ENCODE measurements at regions not wholly inside any gene's neighbourhood (a gene's known extent, or its start where the extent isn't known, plus 50 kb on each side); places are given as distances from the start of the nearest gene placed in this dataset.

DNA sequence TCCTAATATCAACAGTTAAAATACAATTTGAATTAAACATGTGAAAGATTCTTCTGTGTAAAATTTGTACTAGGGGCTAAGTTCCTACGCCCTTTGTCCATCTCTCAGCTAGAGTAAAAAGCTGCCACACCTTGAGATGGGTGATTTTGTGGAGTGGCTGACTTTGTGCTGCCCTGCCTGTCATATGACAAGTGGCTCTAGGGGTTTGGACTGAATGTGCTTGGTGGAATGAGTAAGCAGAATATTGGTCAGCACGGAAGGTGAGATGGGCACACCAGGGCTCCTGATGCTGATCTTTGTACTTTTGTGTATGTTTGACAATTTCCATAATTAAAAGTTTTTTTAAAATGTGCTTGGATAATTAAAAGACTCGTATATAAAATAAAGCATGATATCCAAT lies 133.6 kb upstream of the SLC45A1 start:
- H3K27me3 Mint-ChIP-seq (ENCODE audit: low read depth, poor library complexity) = peaks cover 3% of the 10 kb centered on the region
- H3K9me3 Mint-ChIP-seq = peaks cover 13% of the 10 kb centered on the region
- DNase-seq = no peak
- H3K4me1 Mint-ChIP-seq = peaks cover 5% of the 10 kb centered on the region
- no peak overlapping the region for H3K4me3 Mint-ChIP-seq
- TF ChIP-seq CTCF (IDR thresholded peaks at IDR 0.05) = no peak
- no peak overlapping the region for H3K27ac Mint-ChIP-seq
- H3K36me3 Mint-ChIP-seq (ENCODE audit: low read depth) = no peaks in the 10 kb centered on the region

DNA sequence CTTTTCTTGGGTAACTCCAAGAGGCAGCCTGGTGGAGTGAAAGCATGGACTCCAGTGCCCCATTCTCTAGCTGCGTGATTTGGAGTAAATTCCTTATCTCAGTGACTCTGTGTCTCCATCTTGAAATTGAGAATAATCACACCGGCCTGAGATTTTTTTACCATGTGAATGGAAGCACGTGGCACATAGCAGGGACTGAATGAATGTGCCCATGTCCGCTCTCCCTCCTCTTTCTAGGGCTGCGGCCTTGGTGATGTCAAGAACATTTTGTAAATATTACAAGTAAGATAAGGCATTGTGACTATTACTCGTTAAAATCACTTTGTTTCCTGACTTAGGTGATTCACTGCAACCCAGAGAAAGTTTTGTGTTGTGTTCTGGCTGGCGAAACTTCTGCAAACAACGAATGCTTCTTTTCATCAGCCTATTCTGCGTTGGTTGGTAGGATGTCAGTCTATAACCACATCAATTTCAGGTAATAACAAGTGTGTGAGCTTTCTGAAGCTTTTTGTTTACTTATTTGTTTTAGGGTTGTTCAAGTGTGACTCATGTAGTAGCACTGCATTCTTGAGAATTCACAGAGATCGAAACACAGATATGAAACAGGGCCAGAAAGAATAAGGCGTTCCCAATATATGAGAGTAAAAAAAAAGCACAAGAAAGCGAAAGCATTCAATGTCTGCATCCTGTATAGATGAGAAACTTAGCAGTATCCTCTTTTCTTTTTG lies 135.7 kb upstream of the SLC45A1 start:
- TF ChIP-seq CTCF (IDR thresholded peaks at IDR 0.05) = no peak
- Mint-ChIP-seq H3K4me1 (peaks cover 5% of the 10 kb centered on the region), H3K4me3 (no peak overlapping the region), H3K36me3 (ENCODE audit: low read depth) (no peaks in the 10 kb centered on the region), H3K9me3 (peaks cover 24% of the 10 kb centered on the region), H3K27ac (no peak overlapping the region), H3K27me3 (ENCODE audit: low read depth, poor library complexity) (peaks cover 3% of the 10 kb centered on the region)
- no peak for DNase-seq

GRCh38 chr1:8179132-8179793 lies 138.7 kb upstream of the SLC45A1 start:
- no peak overlapping the region for H3K4me3 Mint-ChIP-seq
- DNase-seq = no peak
- peaks cover 20% of the 10 kb centered on the region for H3K9me3 Mint-ChIP-seq
- H3K36me3 Mint-ChIP-seq (ENCODE audit: low read depth) = no peaks in the 10 kb centered on the region
- TF ChIP-seq CTCF (IDR thresholded peaks at IDR 0.05) = no peak
- H3K27me3 Mint-ChIP-seq (ENCODE audit: low read depth, poor library complexity) = no peaks in the 10 kb centered on the region
- H3K4me1 Mint-ChIP-seq = peaks cover 5% of the 10 kb centered on the region
- H3K27ac Mint-ChIP-seq = no peak overlapping the region

GRCh38 chr1:8176279-8176678 lies 141.6 kb upstream of the SLC45A1 start:
- H3K27me3 Mint-ChIP-seq (ENCODE audit: low read depth, poor library complexity) = peaks cover 3% of the 10 kb centered on the region
- no peak for DNase-seq
- H3K4me3 Mint-ChIP-seq = no peak overlapping the region
- no peak overlapping the region for H3K27ac Mint-ChIP-seq
- H3K9me3 Mint-ChIP-seq = peaks cover 20% of the 10 kb centered on the region
- TF ChIP-seq CTCF (IDR thresholded peaks at IDR 0.05) = no peak
- H3K4me1 Mint-ChIP-seq = no peaks in the 10 kb centered on the region
- H3K36me3 Mint-ChIP-seq (ENCODE audit: low read depth) = no peaks in the 10 kb centered on the region

DNA sequence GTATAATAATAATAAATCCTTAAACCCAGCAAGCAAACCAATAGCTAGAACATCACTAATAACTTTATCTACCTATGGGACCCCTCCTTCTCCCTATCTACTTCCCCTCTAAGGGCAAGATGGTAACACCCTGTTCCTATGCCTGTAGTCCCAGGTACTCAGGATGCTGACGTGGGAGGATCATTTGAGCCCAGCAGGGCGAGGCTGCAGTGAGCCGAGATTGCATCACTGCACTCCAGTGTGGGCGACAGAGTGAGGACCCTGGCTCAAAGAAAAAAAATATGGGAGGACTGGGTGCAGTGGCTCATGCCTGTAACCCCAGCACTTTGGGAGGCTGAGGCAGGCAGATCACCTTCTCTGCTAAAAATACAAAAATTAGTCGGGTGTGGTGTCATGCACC lies 143.1 kb upstream of the SLC45A1 start:
- no peak for DNase-seq
- H3K4me1 Mint-ChIP-seq = peaks cover 4% of the 10 kb centered on the region
- no peak for TF ChIP-seq CTCF (IDR thresholded peaks at IDR 0.05)
- no peak overlapping the region for H3K27ac Mint-ChIP-seq
- H3K27me3 Mint-ChIP-seq (ENCODE audit: low read depth, poor library complexity) = peaks cover 7% of the 10 kb centered on the region
- peaks cover 15% of the 10 kb centered on the region for H3K9me3 Mint-ChIP-seq
- H3K36me3 Mint-ChIP-seq (ENCODE audit: low read depth) = no peaks in the 10 kb centered on the region
- no peak overlapping the region for H3K4me3 Mint-ChIP-seq
